Sigmoid colon (tissue), 6 donors: ENCODE measurements at regions not wholly inside any gene's neighbourhood (a gene's known extent, or its start where the extent isn't known, plus 50 kb on each side); places are given as distances from the start of the nearest gene placed in this dataset.

Experiments
- DNase-seq: peaks from one replicate; pipeline ENCODE4 v3.0.0-alpha.2; 2019
- H3K27ac ChIP-seq, 4 donors: fragments of 200-600 bp; sonication (generic); one replicate each; pipeline ENCODE4 v1.5.1; 2016 to 2019; ENCODE audit warnings: mild to moderate bottlenecking in 1 of 4
- H3K27me3 ChIP-seq, 3 donors: fragments of 200-600 bp; sonication (generic); one replicate each; pipeline ENCODE4 v1.5.1; 2019; ENCODE audit warnings: mild to moderate bottlenecking in 1 of 3
- H3K36me3 ChIP-seq, 4 donors: fragments of 200-600 bp; sonication (generic); one replicate each; pipeline ENCODE4 v1.5.1; 2016 to 2019
- H3K4me1 ChIP-seq, 4 donors: fragments of 200-600 bp; sonication (generic); one replicate each; pipeline ENCODE4 v1.5.1; 2017 to 2019
- H3K4me3 ChIP-seq, 4 donors: fragments of 200-600 bp; sonication (generic); one replicate each; pipeline ENCODE4 v1.5.1; 2017 to 2019; ENCODE audit warnings: mild to moderate bottlenecking in 2 of 4, moderate library complexity in 1 of 4
- H3K9me3 ChIP-seq, 4 donors: fragments of 200-600 bp in 3 of 4; sonication (generic) in 3 of 4; one replicate each; pipeline versions ENCODE4 v1.5.1 to v1.6.1; 2013 to 2019
- EP300 ChIP-seq, 4 donors: sonication (generic); formaldehyde crosslinking; IDR thresholded peaks; one replicate each; pipeline ENCODE4 v1.6.1; 2017; ENCODE audit warnings: antibody characterized with exemption in 4 of 4
- POLR2A ChIP-seq, 2 donors: fragments of 450-650 bp; IDR thresholded peaks; one replicate each; pipeline ENCODE4 v1.6.1; 2016; ENCODE audit warnings: antibody characterized with exemption in 2 of 2, mild to moderate bottlenecking in 2 of 2, moderate library complexity in 2 of 2
- POLR2AphosphoS5 ChIP-seq, 4 donors: sonication (generic); formaldehyde crosslinking; IDR thresholded peaks; one replicate each; pipeline ENCODE4 v1.6.1; 2017; ENCODE audit warnings: antibody characterized with exemption in 4 of 4
- WGBS, 2 donors: extraction: QIAGEN DNeasy Blood & Tissue Kit; methylation state at CpG; one replicate each; pipeline ENCODE4 v1.1.7; 2013; 5-methylcytosine and 5-hydroxymethylcytosine counted together
- intact Hi-C: fragments of 100-400 bp; cut with DNase I; formaldehyde crosslinking; loops from one replicate; pipeline ENCODE4 v1.15.1; 2023
- TF ChIP-seq, protein P1 (sequence below), 4 experiments: fragments of 450-650 bp in 3 of 4; fragments of 200-600 bp in 1 of 4; IDR thresholded peaks; one replicate each; pipeline ENCODE4 v1.5.1; 2016 to 2019; ENCODE audit warnings: antibody characterized with exemption in 4 of 4, mild to moderate bottlenecking in 3 of 4, moderate library complexity in 2 of 4
- donor health status: healthy with polysubstance abuse.
- donor health status: healthy.

DNA sequence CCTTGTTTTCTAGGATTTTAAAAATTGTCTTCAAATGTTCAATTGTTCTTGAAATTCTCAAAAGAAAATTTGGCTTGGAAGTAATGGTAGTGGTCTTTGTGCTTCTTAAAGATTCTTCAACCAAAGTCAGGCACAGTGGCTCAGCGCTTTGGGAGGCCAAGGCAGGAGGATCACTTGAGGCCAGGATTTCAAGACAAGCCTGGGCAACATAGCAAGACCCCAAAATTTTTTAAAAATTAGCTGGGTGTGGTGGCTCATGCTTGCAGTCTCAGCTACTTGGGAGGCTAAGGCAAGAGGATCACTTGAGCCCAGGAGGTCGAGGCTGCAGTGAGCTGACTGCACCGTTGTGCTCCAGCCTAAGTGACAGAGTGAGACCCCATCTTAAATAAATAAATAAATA, 153.5 kb upstream of the ZNF507 start:
- TF ChIP-seq POLR2A (IDR thresholded peaks at IDR 0.05) = no peak
- TF ChIP-seq POLR2AphosphoS5 (IDR thresholded peaks at IDR 0.05) = no peak
- no peak for TF ChIP-seq EP300 (IDR thresholded peaks at IDR 0.05)
- TF ChIP-seq, protein P1, sequence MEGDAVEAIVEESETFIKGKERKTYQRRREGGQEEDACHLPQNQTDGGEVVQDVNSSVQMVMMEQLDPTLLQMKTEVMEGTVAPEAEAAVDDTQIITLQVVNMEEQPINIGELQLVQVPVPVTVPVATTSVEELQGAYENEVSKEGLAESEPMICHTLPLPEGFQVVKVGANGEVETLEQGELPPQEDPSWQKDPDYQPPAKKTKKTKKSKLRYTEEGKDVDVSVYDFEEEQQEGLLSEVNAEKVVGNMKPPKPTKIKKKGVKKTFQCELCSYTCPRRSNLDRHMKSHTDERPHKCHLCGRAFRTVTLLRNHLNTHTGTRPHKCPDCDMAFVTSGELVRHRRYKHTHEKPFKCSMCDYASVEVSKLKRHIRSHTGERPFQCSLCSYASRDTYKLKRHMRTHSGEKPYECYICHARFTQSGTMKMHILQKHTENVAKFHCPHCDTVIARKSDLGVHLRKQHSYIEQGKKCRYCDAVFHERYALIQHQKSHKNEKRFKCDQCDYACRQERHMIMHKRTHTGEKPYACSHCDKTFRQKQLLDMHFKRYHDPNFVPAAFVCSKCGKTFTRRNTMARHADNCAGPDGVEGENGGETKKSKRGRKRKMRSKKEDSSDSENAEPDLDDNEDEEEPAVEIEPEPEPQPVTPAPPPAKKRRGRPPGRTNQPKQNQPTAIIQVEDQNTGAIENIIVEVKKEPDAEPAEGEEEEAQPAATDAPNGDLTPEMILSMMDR (IDR thresholded peaks at IDR 0.05) = no peak
- DNase-seq = no peak
- no peaks in the 10 kb centered on the region for H3K9me3 ChIP-seq
- H3K27ac ChIP-seq = no peak overlapping the region
- H3K27me3 ChIP-seq = no peaks in the 10 kb centered on the region
- intact Hi-C loops = no loop called here
- H3K36me3 ChIP-seq = no peaks in the 10 kb centered on the region
- no peak overlapping the region for H3K4me3 ChIP-seq
- 85 to 88% methylated on average over 3 of the region's 3 CpGs for WGBS, 2 donors
- no peaks in the 10 kb centered on the region for H3K4me1 ChIP-seq

DNA sequence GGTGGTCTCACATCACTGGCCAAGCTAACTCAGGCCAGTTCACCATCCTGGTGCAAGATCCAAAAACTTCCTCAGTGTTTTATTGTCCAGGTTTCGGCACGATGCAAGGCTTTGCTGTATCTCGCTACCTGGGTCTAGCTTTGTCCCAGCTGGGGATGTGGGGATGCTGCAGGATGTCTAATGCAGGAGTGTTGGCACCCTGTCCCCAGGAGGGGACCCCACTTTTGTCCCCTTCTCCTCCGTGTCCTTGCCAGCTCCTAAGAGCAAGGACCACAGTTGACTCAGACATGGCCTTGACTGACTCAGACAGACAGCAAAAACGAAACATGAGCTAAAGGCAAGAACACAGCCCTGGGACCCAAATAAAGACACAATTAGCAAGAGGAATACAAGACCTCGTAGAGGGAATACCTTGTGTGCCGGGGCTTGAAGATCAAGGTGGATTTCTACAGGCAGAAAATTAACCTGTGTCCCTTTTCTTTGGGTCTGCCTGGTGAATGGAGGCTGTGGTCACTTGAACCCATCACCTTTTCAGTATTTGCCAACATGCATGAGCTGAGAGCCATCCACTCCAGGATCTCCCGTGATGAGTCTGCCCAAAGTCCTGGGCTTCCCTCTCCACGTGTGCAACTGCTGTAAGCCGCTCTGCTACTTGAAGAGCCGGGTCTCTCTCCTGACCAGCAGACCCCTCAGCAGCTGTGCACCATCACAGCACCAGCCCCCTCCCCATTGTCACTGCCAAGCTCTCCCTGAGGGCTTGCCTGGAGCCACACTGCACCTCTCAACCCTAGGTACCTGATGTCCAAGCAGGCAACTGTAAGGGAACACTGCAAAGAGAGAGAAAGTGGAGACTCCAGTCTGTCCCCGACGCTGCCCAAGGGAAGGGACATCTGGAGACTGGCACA, 149.5 kb upstream of the ZNF507 start:
- Histone ChIP-seq H3K4me1 (no peaks in the 10 kb centered on the region), H3K9me3 (no peaks in the 10 kb centered on the region), H3K27ac (no peak overlapping the region), H3K27me3 (no peaks in the 10 kb centered on the region), H3K4me3 (no peak overlapping the region), H3K36me3 (no peaks in the 10 kb centered on the region)
- no peak for TF ChIP-seq POLR2AphosphoS5 (IDR thresholded peaks at IDR 0.05)
- TF ChIP-seq POLR2A (IDR thresholded peaks at IDR 0.05) = no peak
- no peak for DNase-seq
- WGBS, 2 donors = 80 to 85% methylated on average over 13 of the region's 13 CpGs
- intact Hi-C loops = no loop called here

DNA sequence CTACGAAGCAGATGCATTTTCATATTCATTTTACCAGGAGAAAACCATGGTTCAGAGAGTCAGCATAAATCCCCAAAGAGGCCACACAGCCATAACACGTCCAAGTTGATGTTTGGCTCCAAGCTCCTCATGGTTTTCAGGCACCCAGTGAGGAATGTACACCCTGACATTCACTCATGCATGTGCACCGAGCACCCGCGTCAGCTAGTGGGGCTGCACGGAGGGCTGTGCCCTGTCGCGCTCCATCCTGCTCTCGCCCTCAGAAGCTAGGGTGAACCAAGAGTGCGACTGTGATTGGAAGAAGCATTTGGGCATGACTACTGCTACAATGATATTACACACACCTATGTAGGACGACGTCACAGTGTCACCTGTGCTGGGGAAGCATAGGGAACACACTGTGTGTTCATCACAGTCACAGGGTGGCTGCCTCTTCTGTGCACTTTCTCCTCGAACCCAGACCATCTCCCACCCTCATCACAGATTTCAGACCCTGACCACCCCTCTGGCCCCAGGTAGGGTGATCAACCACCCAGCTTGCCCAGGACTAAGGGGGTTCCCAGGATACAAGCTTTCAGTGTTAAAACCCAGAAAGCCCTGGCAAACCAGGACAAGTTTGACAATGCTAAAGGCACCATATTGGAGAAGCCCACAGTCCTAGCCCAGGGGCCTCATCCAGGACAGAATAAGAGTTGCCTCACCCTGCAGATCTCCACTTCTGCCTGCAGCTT, 148.6 kb upstream of the ZNF507 start:
- Histone ChIP-seq H3K4me1 (no peaks in the 10 kb centered on the region), H3K36me3 (no peaks in the 10 kb centered on the region), H3K27me3 (no peaks in the 10 kb centered on the region), H3K27ac (no peak overlapping the region), H3K4me3 (no peak overlapping the region), H3K9me3 (no peaks in the 10 kb centered on the region)
- TF ChIP-seq POLR2AphosphoS5 (IDR thresholded peaks at IDR 0.05) (no peak), EP300 (IDR thresholded peaks at IDR 0.05) (no peak), POLR2A (IDR thresholded peaks at IDR 0.05) (no peak)
- TF ChIP-seq, protein P1 (IDR thresholded peaks at IDR 0.05) = no peak
- no peak for DNase-seq
- 80 to 91% methylated on average over 13 of the region's 13 CpGs for WGBS, 2 donors
- intact Hi-C loops = no loop called here

DNA sequence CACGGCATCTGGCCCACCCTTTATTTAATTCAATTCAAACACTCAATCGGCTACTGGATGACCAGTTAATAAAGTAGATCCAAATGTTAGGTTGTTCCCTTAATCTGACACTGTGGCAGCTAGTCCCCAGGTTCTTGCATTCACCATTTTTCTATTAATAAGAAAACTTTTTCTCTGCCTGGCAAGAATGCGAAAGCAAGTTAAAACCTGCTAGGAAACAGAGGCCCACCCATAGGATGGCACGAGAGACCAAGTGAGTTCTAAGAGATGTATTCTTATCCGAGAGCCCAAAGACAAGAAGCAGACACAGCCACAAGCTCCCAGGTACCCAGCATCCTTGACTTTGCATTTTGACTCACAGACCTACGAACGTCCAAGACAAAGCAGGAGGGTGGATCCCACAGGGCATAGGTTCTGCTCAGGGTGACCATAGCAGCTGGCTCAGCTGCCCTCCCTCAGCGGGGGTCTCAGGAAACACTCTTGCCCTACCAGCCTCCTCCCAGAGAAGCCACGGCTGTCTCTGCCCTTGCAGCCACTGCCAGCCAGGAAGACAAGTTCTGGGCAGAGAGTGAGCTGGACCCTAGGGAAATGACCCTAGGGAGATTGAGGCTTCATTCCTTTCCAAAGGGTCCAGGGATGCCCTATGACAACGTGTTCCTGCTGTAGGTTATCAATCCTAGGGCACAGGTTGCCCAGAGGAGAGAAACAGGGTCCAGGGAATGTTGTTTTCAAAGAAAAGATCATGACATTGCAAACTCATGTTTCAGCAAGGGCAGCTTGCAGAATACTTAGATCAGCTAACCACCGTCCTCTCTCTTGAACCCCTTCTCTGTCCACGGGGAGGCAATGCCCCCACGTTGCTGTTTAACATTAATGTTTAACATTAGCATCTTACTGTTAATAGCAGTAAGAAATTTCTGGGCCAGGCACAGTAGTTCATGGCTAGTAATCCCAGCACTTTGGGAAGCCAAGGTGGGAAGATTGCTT, 147.2 kb upstream of the ZNF507 start:
- Histone ChIP-seq H3K9me3 (no peaks in the 10 kb centered on the region), H3K36me3 (no peaks in the 10 kb centered on the region), H3K4me3 (no peak overlapping the region), H3K27me3 (no peaks in the 10 kb centered on the region), H3K4me1 (no peaks in the 10 kb centered on the region), H3K27ac (no peak overlapping the region)
- intact Hi-C loops = no loop called here
- no peak for TF ChIP-seq POLR2AphosphoS5 (IDR thresholded peaks at IDR 0.05)
- no peak for TF ChIP-seq POLR2A (IDR thresholded peaks at IDR 0.05)
- no peak for TF ChIP-seq EP300 (IDR thresholded peaks at IDR 0.05)
- TF ChIP-seq, protein P1 (IDR thresholded peaks at IDR 0.05) = no peak
- WGBS, 2 donors = 66 to 84% methylated on average over 13 of the region's 13 CpGs
- no peak for DNase-seq
